ENCODE measurements at regions not wholly inside any gene's neighbourhood (a gene's known extent, or its start where the extent isn't known, plus 50 kb on each side); places are given as distances from the start of the nearest gene placed in this dataset.

DNA sequence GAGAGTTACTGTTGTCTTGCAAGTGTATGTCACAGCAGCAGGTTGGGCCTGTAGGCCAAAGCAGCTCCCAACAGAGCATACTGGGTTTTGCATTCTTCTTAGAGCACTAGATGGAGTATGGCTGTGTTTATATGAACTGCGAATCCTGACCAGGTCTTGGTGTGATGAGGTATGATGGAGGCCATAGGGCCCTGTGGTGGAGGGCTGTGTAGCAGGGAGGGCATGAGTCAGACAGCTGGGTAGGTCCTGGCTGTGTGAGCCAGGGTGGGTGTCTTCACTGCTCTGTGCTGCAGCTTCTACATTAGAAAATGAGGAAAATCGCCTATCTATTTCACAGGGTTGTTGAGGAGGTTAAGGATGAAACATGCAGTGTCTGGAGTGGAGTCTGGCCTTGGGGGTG, 124.2 kb downstream of the BUB3 start:
- DNase-seq (ENCODE audit: extremely low read depth in 1 of 4, low spot score in 3 of 4) (no peak), FAIRE-seq (no peak), ATAC-seq (no peak)
- H4K20me1 ChIP-seq (replicated peaks; ENCODE audit: control insufficient read depth, insufficient read depth, low read length), result no peaks in the 10 kb centered on the region
- no peak overlapping the region for H3K9ac ChIP-seq (ENCODE audit: insufficient read depth in 1 of 2, low read depth in 2 of 2, low read length in 2 of 2)
- no peak overlapping the region for H3K27ac ChIP-seq (ENCODE audit: extremely low read depth, low read depth, low read length)
- H2AFZ ChIP-seq (ENCODE audit: low read depth, low read length), result no peak overlapping the region
- no peaks in the 10 kb centered on the region for H3K9me3 ChIP-seq (replicated peaks; ENCODE audit: control insufficient read depth, insufficient read depth, low read depth, low read length)
- in situ Hi-C loops (cut with MboI) (no loop called here), intact Hi-C loops (cut with micrococcal nuclease) (loop anchor here (10.0 kb wide), 1 partner anchor 234 kb away; no protein-coding TSS in a partner anchor)
- H3K36me3 ChIP-seq (ENCODE audit: control insufficient read depth, insufficient read depth, low read length), result no peaks in the 10 kb centered on the region
- WGBS (ENCODE audit: insufficient coverage, low coverage, missing lambda C conversion rate), result 0% methylated on average over 2 of the region's 2 CpGs
- H3K27me3 ChIP-seq (ENCODE audit: control insufficient read depth in 2 of 2, insufficient read depth in 2 of 2, low read length in 2 of 2), result peaks cover 5 to 26% of the 10 kb centered on the region in 2 experiments; a peak in 3 of 5 replicates
- H3K9me1 ChIP-seq (ENCODE audit: control insufficient read depth, insufficient read depth, low read length), result no peaks in the 10 kb centered on the region
- H3K4me1 ChIP-seq (replicated peaks in 1 of 2; ENCODE audit: control insufficient read depth in 2 of 2, insufficient read depth in 2 of 2, low read length in 2 of 2), result no peaks in the 10 kb centered on the region
- no TSS peak for BruUV-seq (replicated peaks)
- ChIA-PET CTCF (ENCODE audit: low intra/inter-chr PET ratio) (no interaction called here), POLR2A (no interaction called here)
- no peak overlapping the region for H3K4me2 ChIP-seq (ENCODE audit: insufficient read depth, low read length)
- H3K79me2 ChIP-seq (ENCODE audit: control insufficient read depth, insufficient read depth, low read length), result no peaks in the 10 kb centered on the region
- H3K4me3 ChIP-seq, result no peak overlapping the region
- TF ChIP-seq, protein P1, sequence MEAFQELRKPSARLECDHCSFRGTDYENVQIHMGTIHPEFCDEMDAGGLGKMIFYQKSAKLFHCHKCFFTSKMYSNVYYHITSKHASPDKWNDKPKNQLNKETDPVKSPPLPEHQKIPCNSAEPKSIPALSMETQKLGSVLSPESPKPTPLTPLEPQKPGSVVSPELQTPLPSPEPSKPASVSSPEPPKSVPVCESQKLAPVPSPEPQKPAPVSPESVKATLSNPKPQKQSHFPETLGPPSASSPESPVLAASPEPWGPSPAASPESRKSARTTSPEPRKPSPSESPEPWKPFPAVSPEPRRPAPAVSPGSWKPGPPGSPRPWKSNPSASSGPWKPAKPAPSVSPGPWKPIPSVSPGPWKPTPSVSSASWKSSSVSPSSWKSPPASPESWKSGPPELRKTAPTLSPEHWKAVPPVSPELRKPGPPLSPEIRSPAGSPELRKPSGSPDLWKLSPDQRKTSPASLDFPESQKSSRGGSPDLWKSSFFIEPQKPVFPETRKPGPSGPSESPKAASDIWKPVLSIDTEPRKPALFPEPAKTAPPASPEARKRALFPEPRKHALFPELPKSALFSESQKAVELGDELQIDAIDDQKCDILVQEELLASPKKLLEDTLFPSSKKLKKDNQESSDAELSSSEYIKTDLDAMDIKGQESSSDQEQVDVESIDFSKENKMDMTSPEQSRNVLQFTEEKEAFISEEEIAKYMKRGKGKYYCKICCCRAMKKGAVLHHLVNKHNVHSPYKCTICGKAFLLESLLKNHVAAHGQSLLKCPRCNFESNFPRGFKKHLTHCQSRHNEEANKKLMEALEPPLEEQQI (IDR thresholded peaks at IDR 0.05), result no peak
- TF ChIP-seq ZNF143 (CRISPR knock-in tag; IDR thresholded peaks at IDR 0.05) (no peak), HEY1 (CRISPR knock-in tag; IDR thresholded peaks at IDR 0.05; ENCODE audit: borderline replicate concordance) (no peak), ATF1 (CRISPR knock-in tag; IDR thresholded peaks at IDR 0.05) (no peak), ATF1 (tag; IDR thresholded peaks at IDR 0.05) (no peak), PRMT5 (CRISPR knock-in tag; IDR thresholded peaks at IDR 0.05) (no peak), JUND (IDR thresholded peaks at IDR 0.05; ENCODE audit: borderline replicate concordance, low read depth, low read length) (no peak), JUND (tag; IDR thresholded peaks at IDR 0.05; ENCODE audit: borderline replicate concordance, low read depth, low read length) (no peak), BDP1 (IDR thresholded peaks at IDR 0.05; ENCODE audit: insufficient read depth, insufficient read length) (no peak), RREB1 (CRISPR knock-in tag; IDR thresholded peaks at IDR 0.05) (no peak), EP300 (IDR thresholded peaks at IDR 0.05; ENCODE audit: low read length) (no peak), ZFP91 (CRISPR knock-in tag; IDR thresholded peaks at IDR 0.05) (no peak), NFIX (CRISPR knock-in tag; IDR thresholded peaks at IDR 0.05; ENCODE audit: low read depth) (no peak), ZNF444 (CRISPR knock-in tag; IDR thresholded peaks at IDR 0.05) (no peak), ZNF197 (CRISPR knock-in tag; IDR thresholded peaks at IDR 0.05; ENCODE audit: low read depth) (no peak), CBFA2T2 (conservative IDR thresholded peaks at IDR 0.05) (no peak)
